ENCODE measurements at regions not wholly inside any gene's neighbourhood (a gene's known extent, or its start where the extent isn't known, plus 50 kb on each side); places are given as distances from the start of the nearest gene placed in this dataset.
"Not testable (repeated sequence)": the region's sequence is repeated elsewhere in the genome, so short reads cannot be mapped to it uniquely, and the experiment has no call there.

GRCh38 chr13:100797921-100798320 lies 123.3 kb upstream of the TMTC4 start:
- Mint-ChIP-seq H3K36me3 (ENCODE audit: insufficient read depth) (no peaks in the 10 kb centered on the region), H3K9me3 (peaks cover 10% of the 10 kb centered on the region), H3K27ac (ENCODE audit: low read depth) (no peak overlapping the region), H3K27me3 (peaks cover 34% of the 10 kb centered on the region), H3K4me3 (no peak overlapping the region), H3K4me1 (no peaks in the 10 kb centered on the region)
- DNase-seq (ENCODE audit: low spot score in 2 of 2), result no peak
- no peak for ATAC-seq (replicated peaks; ENCODE audit: extremely low read depth, poor library complexity, severe bottlenecking)

GRCh38 chr13:100796463-100796862 lies 121.9 kb upstream of the TMTC4 start:
- Mint-ChIP-seq H3K4me3 (no peak overlapping the region), H3K4me1 (no peaks in the 10 kb centered on the region), H3K27ac (ENCODE audit: low read depth) (no peak overlapping the region), H3K9me3 (peaks cover 15% of the 10 kb centered on the region), H3K36me3 (ENCODE audit: insufficient read depth) (no peaks in the 10 kb centered on the region), H3K27me3 (peaks cover 43% of the 10 kb centered on the region)
- DNase-seq (ENCODE audit: low spot score in 2 of 2) (no peak), ATAC-seq (replicated peaks; ENCODE audit: extremely low read depth, poor library complexity, severe bottlenecking) (no peak)

GRCh38 chr13:100794575-100794974 lies 120.0 kb upstream of the TMTC4 start:
- DNase-seq (ENCODE audit: low spot score in 2 of 2), result no peak
- H3K36me3 Mint-ChIP-seq (ENCODE audit: insufficient read depth), result no peaks in the 10 kb centered on the region
- no peak for ATAC-seq (replicated peaks; ENCODE audit: extremely low read depth, poor library complexity, severe bottlenecking)
- H3K4me1 Mint-ChIP-seq, result no peaks in the 10 kb centered on the region
- H3K27me3 Mint-ChIP-seq, result peaks cover 51% of the 10 kb centered on the region
- peaks cover 15% of the 10 kb centered on the region for H3K9me3 Mint-ChIP-seq
- H3K27ac Mint-ChIP-seq (ENCODE audit: low read depth), result no peak overlapping the region
- no peak overlapping the region for H3K4me3 Mint-ChIP-seq

- Mint-ChIP-seq H3K27me3 (peaks cover 62% of the 10 kb centered on the region), H3K4me3 (no peak overlapping the region), H3K27ac (ENCODE audit: low read depth) (no peak overlapping the region), H3K4me1 (no peaks in the 10 kb centered on the region), H3K9me3 (peaks cover 7% of the 10 kb centered on the region), H3K36me3 (ENCODE audit: insufficient read depth) (no peaks in the 10 kb centered on the region)
- no peak for DNase-seq (ENCODE audit: low spot score in 2 of 2)
- no peak for ATAC-seq (replicated peaks; ENCODE audit: extremely low read depth, poor library complexity, severe bottlenecking)
Measured at GRCh38 chr13:100790405-100790804, 115.8 kb upstream of the TMTC4 start.

GRCh38 chr13:100789968-100790367 lies 115.4 kb upstream of the TMTC4 start:
- peaks cover 64% of the 10 kb centered on the region for H3K27me3 Mint-ChIP-seq
- DNase-seq (ENCODE audit: low spot score in 2 of 2) (no peak), ATAC-seq (replicated peaks; ENCODE audit: extremely low read depth, poor library complexity, severe bottlenecking) (no peak)
- no peak overlapping the region for H3K27ac Mint-ChIP-seq (ENCODE audit: low read depth)
- H3K9me3 Mint-ChIP-seq, result peaks cover 5% of the 10 kb centered on the region
- H3K4me3 Mint-ChIP-seq, result no peak overlapping the region
- no peaks in the 10 kb centered on the region for H3K36me3 Mint-ChIP-seq (ENCODE audit: insufficient read depth)
- no peaks in the 10 kb centered on the region for H3K4me1 Mint-ChIP-seq

- DNase-seq (ENCODE audit: low spot score in 2 of 2), result no peak
- Mint-ChIP-seq H3K4me1 (no peaks in the 10 kb centered on the region), H3K27ac (ENCODE audit: low read depth) (no peak overlapping the region), H3K27me3 (peaks cover 64% of the 10 kb centered on the region), H3K36me3 (ENCODE audit: insufficient read depth) (no peaks in the 10 kb centered on the region), H3K9me3 (peaks cover 5% of the 10 kb centered on the region), H3K4me3 (no peak overlapping the region)
- no peak for ATAC-seq (replicated peaks; ENCODE audit: extremely low read depth, poor library complexity, severe bottlenecking)
Measured at GRCh38 chr13:100789481-100789880, 114.9 kb upstream of the TMTC4 start.

GRCh38 chr13:100789025-100789424 lies 114.4 kb upstream of the TMTC4 start:
- ATAC-seq (replicated peaks; ENCODE audit: extremely low read depth, poor library complexity, severe bottlenecking) (no peak), DNase-seq (ENCODE audit: low spot score in 2 of 2) (no peak)
- Mint-ChIP-seq H3K27ac (ENCODE audit: low read depth) (no peak overlapping the region), H3K36me3 (ENCODE audit: insufficient read depth) (no peaks in the 10 kb centered on the region), H3K27me3 (peaks cover 64% of the 10 kb centered on the region), H3K9me3 (peaks cover 5% of the 10 kb centered on the region), H3K4me1 (no peaks in the 10 kb centered on the region), H3K4me3 (no peak overlapping the region)

- ATAC-seq (replicated peaks; ENCODE audit: extremely low read depth, poor library complexity, severe bottlenecking), result no peak
- H3K4me3 Mint-ChIP-seq, result no peak overlapping the region
- DNase-seq (ENCODE audit: low spot score in 2 of 2), result no peak
- peaks cover 64% of the 10 kb centered on the region for H3K27me3 Mint-ChIP-seq
- no peaks in the 10 kb centered on the region for H3K36me3 Mint-ChIP-seq (ENCODE audit: insufficient read depth)
- H3K9me3 Mint-ChIP-seq, result peaks cover 5% of the 10 kb centered on the region
- H3K4me1 Mint-ChIP-seq, result no peaks in the 10 kb centered on the region
- H3K27ac Mint-ChIP-seq (ENCODE audit: low read depth), result no peak overlapping the region
Measured at GRCh38 chr13:100788540-100788939, 113.9 kb upstream of the TMTC4 start.

GRCh38 chr13:100787899-100788298 lies 113.3 kb upstream of the TMTC4 start:
- no peak overlapping the region for H3K27ac Mint-ChIP-seq (ENCODE audit: low read depth)
- no peaks in the 10 kb centered on the region for H3K4me1 Mint-ChIP-seq
- H3K4me3 Mint-ChIP-seq, result no peak overlapping the region
- ATAC-seq (replicated peaks; ENCODE audit: extremely low read depth, poor library complexity, severe bottlenecking) (no peak), DNase-seq (ENCODE audit: low spot score in 2 of 2) (no peak)
- peaks cover 5% of the 10 kb centered on the region for H3K9me3 Mint-ChIP-seq
- peaks cover 64% of the 10 kb centered on the region for H3K27me3 Mint-ChIP-seq
- H3K36me3 Mint-ChIP-seq (ENCODE audit: insufficient read depth), result no peaks in the 10 kb centered on the region

GRCh38 chr13:100776686-100777085 lies 102.1 kb upstream of the TMTC4 start:
- DNase-seq (ENCODE audit: low spot score in 2 of 2); H3K4me1 Mint-ChIP-seq; ATAC-seq (replicated peaks; ENCODE audit: extremely low read depth, poor library complexity, severe bottlenecking); H3K27ac Mint-ChIP-seq (ENCODE audit: low read depth); H3K9me3 Mint-ChIP-seq; H3K36me3 Mint-ChIP-seq (ENCODE audit: insufficient read depth); H3K4me3 Mint-ChIP-seq: not testable (repeated sequence)
- peaks cover 30% of the 10 kb centered on the region for H3K27me3 Mint-ChIP-seq

- ATAC-seq (replicated peaks; ENCODE audit: extremely low read depth, poor library complexity, severe bottlenecking) (no peak), DNase-seq (ENCODE audit: low spot score in 2 of 2) (no peak)
- Mint-ChIP-seq H3K27ac (ENCODE audit: low read depth) (no peak overlapping the region), H3K4me1 (peaks cover 7% of the 10 kb centered on the region), H3K27me3 (peaks cover 19% of the 10 kb centered on the region), H3K9me3 (no peaks in the 10 kb centered on the region), H3K4me3 (no peak overlapping the region), H3K36me3 (ENCODE audit: insufficient read depth) (no peaks in the 10 kb centered on the region)
Measured at GRCh38 chr13:100773923-100774663, 99.5 kb upstream of the TMTC4 start.

- no peak for DNase-seq (ENCODE audit: low spot score in 2 of 2)
- ATAC-seq (replicated peaks; ENCODE audit: extremely low read depth, poor library complexity, severe bottlenecking), result no peak
- Mint-ChIP-seq H3K4me1 (peaks cover 7% of the 10 kb centered on the region), H3K36me3 (ENCODE audit: insufficient read depth) (no peaks in the 10 kb centered on the region), H3K27me3 (peaks cover 13% of the 10 kb centered on the region), H3K27ac (ENCODE audit: low read depth) (no peak overlapping the region), H3K9me3 (no peaks in the 10 kb centered on the region), H3K4me3 (no peak overlapping the region)
Measured at GRCh38 chr13:100773429-100773828, 98.8 kb upstream of the TMTC4 start.

- Mint-ChIP-seq H3K27ac (ENCODE audit: low read depth) (no peak overlapping the region), H3K27me3 (peaks cover 11% of the 10 kb centered on the region), H3K9me3 (no peaks in the 10 kb centered on the region), H3K4me3 (no peak overlapping the region), H3K36me3 (ENCODE audit: insufficient read depth) (no peaks in the 10 kb centered on the region), H3K4me1 (no peaks in the 10 kb centered on the region)
- no peak for ATAC-seq (replicated peaks; ENCODE audit: extremely low read depth, poor library complexity, severe bottlenecking)
- DNase-seq (ENCODE audit: low spot score in 2 of 2), result no peak
Measured at GRCh38 chr13:100767192-100767591, 92.6 kb upstream of the TMTC4 start.

All from central memory CD8-positive, alpha-beta T cell (primary cell).